ENCODE measurements at regions not wholly inside any gene's neighbourhood (a gene's known extent, or its start where the extent isn't known, plus 50 kb on each side); places are given as distances from the start of the nearest gene placed in this dataset.

GRCh38 chr15:95825671-95826411 is 504.7 kb upstream of the NR2F2 start:
- no peak for DNase-seq

- no peak for DNase-seq
Observed at GRCh38 chr15:95826412-95827195, 503.9 kb upstream of the NR2F2 start.

- no peak for DNase-seq
Observed at GRCh38 chr15:95829062-95829461, 501.4 kb upstream of the NR2F2 start.

- no peak for DNase-seq
Observed at GRCh38 chr15:95830281-95830680, 500.2 kb upstream of the NR2F2 start.

GRCh38 chr15:95832668-95833067 is 497.8 kb upstream of the NR2F2 start:
- DNase-seq, result no peak

GRCh38 chr15:95834028-95834804 is 496.3 kb upstream of the NR2F2 start:
- no peak for DNase-seq

- no peak for DNase-seq
Observed at GRCh38 chr15:95836536-95836935, 494.0 kb upstream of the NR2F2 start.

- no peak for DNase-seq
Observed at GRCh38 chr15:95837341-95838004, 493.0 kb upstream of the NR2F2 start.

- DNase-seq, result no peak
Observed at GRCh38 chr15:95839367-95839782, 491.1 kb upstream of the NR2F2 start.

GRCh38 chr15:95840004-95840403 is 490.5 kb upstream of the NR2F2 start:
- no peak for DNase-seq

GRCh38 chr15:95840855-95841254 is 489.6 kb upstream of the NR2F2 start:
- no peak for DNase-seq

- DNase-seq, result no peak
Observed at GRCh38 chr15:95842576-95842975, 487.9 kb upstream of the NR2F2 start.

GRCh38 chr15:95843241-95843910 is 487.1 kb upstream of the NR2F2 start:
- DNase-seq, result no peak

- no peak for DNase-seq
Observed at GRCh38 chr15:95845862-95846515, 484.5 kb upstream of the NR2F2 start.

- DNase-seq, result no peak
Observed at GRCh38 chr15:95848126-95848525, 482.4 kb upstream of the NR2F2 start.

GRCh38 chr15:95850837-95851236 is 479.7 kb upstream of the NR2F2 start:
- DNase-seq, result no peak

- no peak for DNase-seq
Observed at GRCh38 chr15:95853350-95853749, 477.1 kb upstream of the NR2F2 start.

- no peak for DNase-seq
Observed at GRCh38 chr15:95857124-95857757, 473.3 kb upstream of the NR2F2 start.

GRCh38 chr15:95857758-95858157 is 472.7 kb upstream of the NR2F2 start:
- no peak for DNase-seq

GRCh38 chr15:95860406-95860805 is 470.1 kb upstream of the NR2F2 start:
- DNase-seq, result no peak

GRCh38 chr15:95864467-95864886 is 466.0 kb upstream of the NR2F2 start:
- DNase-seq, result no peak
